Muscle layer of duodenum (tissue), 2 donors: ENCODE measurements at regions not wholly inside any gene's neighbourhood (a gene's known extent, or its start where the extent isn't known, plus 50 kb on each side); places are given as distances from the start of the nearest gene placed in this dataset.

Source experiments
- H3K27ac ChIP-seq: one replicate; pipeline ENCODE4 v1.7.0; 2013; ENCODE audit warnings: mild to moderate bottlenecking, low read length
- H3K27me3 ChIP-seq: one replicate; pipeline ENCODE4 v1.7.0; 2013; ENCODE audit warnings: low read depth, mild to moderate bottlenecking, control low read depth, low read length
- H3K36me3 ChIP-seq, 2 donors: one replicate each; pipeline ENCODE4 v1.7.0; 2013; ENCODE audit warnings: low read length in 2 of 2, control low read depth in 1 of 2, mild to moderate bottlenecking in 1 of 2; ENCODE audit not compliant: insufficient read depth in 2 of 2, control insufficient read depth in 1 of 2
- H3K4me1 ChIP-seq, 2 donors: one replicate each; pipeline ENCODE4 v1.7.0; 2013; ENCODE audit warnings: low read length in 2 of 2, mild to moderate bottlenecking in 2 of 2, control low read depth in 1 of 2, moderate library complexity in 1 of 2; ENCODE audit not compliant: insufficient read depth in 2 of 2, control insufficient read depth in 1 of 2
- H3K4me3 ChIP-seq, 2 donors: one replicate each; pipeline ENCODE4 v1.7.0; 2013; ENCODE audit warnings: low read length in 2 of 2, low read depth in 1 of 2, mild to moderate bottlenecking in 1 of 2
- H3K9me3 ChIP-seq, 2 donors: one replicate each; pipeline ENCODE4 v1.7.0; 2013; ENCODE audit warnings: low read length in 2 of 2, control low read depth in 1 of 2, mild to moderate bottlenecking in 1 of 2; ENCODE audit not compliant: control insufficient read depth in 1 of 2
- donor health status: healthy.

- no peak overlapping the region for H3K27ac ChIP-seq
These were observed 107.7 kb downstream of the BAMBI start for GRCh38 chr10:28785018-28785417.

GRCh38 chr10:28788252-28788651 is 110.9 kb downstream of the BAMBI start:
- H3K27ac ChIP-seq = no peak overlapping the region
- H3K4me1 ChIP-seq = no peaks in the 10 kb centered on the region
- no peak overlapping the region for H3K4me3 ChIP-seq
- no peaks in the 10 kb centered on the region for H3K9me3 ChIP-seq
- no peaks in the 10 kb centered on the region for H3K36me3 ChIP-seq
- H3K27me3 ChIP-seq = no peaks in the 10 kb centered on the region

More at GRCh38 chr10:28785018-28785417, 107.7 kb downstream of the BAMBI start:
- Histone ChIP-seq H3K36me3 (no peaks in the 10 kb centered on the region), H3K27me3 (no peaks in the 10 kb centered on the region), H3K9me3 (no peaks in the 10 kb centered on the region), H3K4me1 (no peaks in the 10 kb centered on the region), H3K4me3 (no peak overlapping the region)

GRCh38 chr10:28788762-28789161 is 111.4 kb downstream of the BAMBI start:
- Histone ChIP-seq H3K9me3 (no peaks in the 10 kb centered on the region), H3K4me3 (no peak overlapping the region), H3K27me3 (no peaks in the 10 kb centered on the region)

GRCh38 chr10:28790146-28790545 is 112.8 kb downstream of the BAMBI start:
- Histone ChIP-seq H3K4me3 (no peak overlapping the region), H3K4me1 (no peaks in the 10 kb centered on the region), H3K27ac (no peak overlapping the region), H3K27me3 (no peaks in the 10 kb centered on the region), H3K9me3 (no peaks in the 10 kb centered on the region), H3K36me3 (no peaks in the 10 kb centered on the region)

More at GRCh38 chr10:28788762-28789161, 111.4 kb downstream of the BAMBI start:
- no peaks in the 10 kb centered on the region for H3K36me3 ChIP-seq
- no peaks in the 10 kb centered on the region for H3K4me1 ChIP-seq
- H3K27ac ChIP-seq = no peak overlapping the region

GRCh38 chr10:28793482-28793881 is 116.2 kb downstream of the BAMBI start:
- no peaks in the 10 kb centered on the region for H3K4me1 ChIP-seq
- no peak overlapping the region for H3K27ac ChIP-seq
- H3K9me3 ChIP-seq = no peaks in the 10 kb centered on the region

GRCh38 chr10:28794986-28795385 is 117.7 kb downstream of the BAMBI start:
- H3K36me3 ChIP-seq = no peaks in the 10 kb centered on the region
- H3K9me3 ChIP-seq = no peaks in the 10 kb centered on the region
- no peaks in the 10 kb centered on the region for H3K27me3 ChIP-seq
- H3K4me3 ChIP-seq = no peak overlapping the region
- no peaks in the 10 kb centered on the region for H3K4me1 ChIP-seq
- H3K27ac ChIP-seq = no peak overlapping the region

More at GRCh38 chr10:28793482-28793881, 116.2 kb downstream of the BAMBI start:
- Histone ChIP-seq H3K36me3 (no peaks in the 10 kb centered on the region), H3K27me3 (no peaks in the 10 kb centered on the region), H3K4me3 (no peak overlapping the region)

- no peaks in the 10 kb centered on the region for H3K27me3 ChIP-seq
- no peaks in the 10 kb centered on the region for H3K36me3 ChIP-seq
- no peak overlapping the region for H3K27ac ChIP-seq
- no peaks in the 10 kb centered on the region for H3K4me1 ChIP-seq
- no peaks in the 10 kb centered on the region for H3K9me3 ChIP-seq
- H3K4me3 ChIP-seq = no peak overlapping the region
These were observed 119.5 kb downstream of the BAMBI start for GRCh38 chr10:28796606-28797512.

GRCh38 chr10:28797904-28798371 is 120.6 kb downstream of the BAMBI start:
- Histone ChIP-seq H3K4me1 (no peaks in the 10 kb centered on the region), H3K27me3 (no peaks in the 10 kb centered on the region), H3K36me3 (no peaks in the 10 kb centered on the region), H3K9me3 (no peaks in the 10 kb centered on the region), H3K4me3 (no peak overlapping the region), H3K27ac (no peak overlapping the region)

GRCh38 chr10:28798428-28798955 is 121.2 kb downstream of the BAMBI start:
- no peaks in the 10 kb centered on the region for H3K4me1 ChIP-seq
- H3K36me3 ChIP-seq = no peaks in the 10 kb centered on the region
- H3K4me3 ChIP-seq = no peak overlapping the region
- no peak overlapping the region for H3K27ac ChIP-seq
- H3K9me3 ChIP-seq = no peaks in the 10 kb centered on the region
- no peaks in the 10 kb centered on the region for H3K27me3 ChIP-seq

GRCh38 chr10:28798964-28799363 is 121.6 kb downstream of the BAMBI start:
- no peak overlapping the region for H3K27ac ChIP-seq
- no peaks in the 10 kb centered on the region for H3K36me3 ChIP-seq
- no peak overlapping the region for H3K4me3 ChIP-seq
- H3K9me3 ChIP-seq = no peaks in the 10 kb centered on the region
- no peaks in the 10 kb centered on the region for H3K27me3 ChIP-seq
- no peaks in the 10 kb centered on the region for H3K4me1 ChIP-seq

- Histone ChIP-seq H3K27ac (no peak overlapping the region), H3K36me3 (no peaks in the 10 kb centered on the region), H3K4me1 (no peaks in the 10 kb centered on the region), H3K27me3 (no peaks in the 10 kb centered on the region), H3K9me3 (no peaks in the 10 kb centered on the region), H3K4me3 (no peak overlapping the region)
These were observed 122.8 kb downstream of the BAMBI start for GRCh38 chr10:28800144-28800543.
